ENCODE measurements at regions not wholly inside any gene's neighbourhood (a gene's known extent, or its start where the extent isn't known, plus 50 kb on each side); places are given as distances from the start of the nearest gene placed in this dataset.
A peak's percentile ranks its signal among the peaks of the same experiment; 100 is the strongest.
"Not testable (repeated sequence)": the region's sequence is repeated elsewhere in the genome, so short reads cannot be mapped to it uniquely, and the experiment has no call there.

DNA sequence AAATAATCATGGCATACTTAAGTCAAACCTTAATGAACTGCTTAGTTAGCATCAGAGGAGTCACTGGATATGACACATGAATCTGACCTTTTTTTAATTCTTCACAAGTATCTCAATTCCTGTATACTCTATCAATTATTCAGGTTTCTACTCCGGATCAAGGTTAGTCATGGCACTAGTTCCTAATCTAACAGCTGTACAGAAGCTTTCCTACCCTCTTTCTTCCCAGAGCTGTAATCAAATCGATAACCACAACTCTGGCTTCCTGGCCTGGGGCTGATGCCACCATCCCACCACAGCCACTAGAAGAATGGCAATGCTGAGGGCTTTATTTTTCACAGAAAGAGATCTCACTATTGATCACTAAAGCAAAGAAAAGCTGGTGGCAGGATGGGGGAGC lies 718.5 kb downstream of the SMARCA1 start:
- H3K9me3 ChIP-seq (ENCODE audit: control insufficient read depth, insufficient read depth, low read length), result no peaks in the 10 kb centered on the region
- H3K27me3 ChIP-seq (ENCODE audit: control insufficient read depth, insufficient read depth, low read length), result no peaks in the 10 kb centered on the region
- no peak overlapping the region for H3K27ac ChIP-seq (ENCODE audit: low read depth, low read length)
- H3K4me1 ChIP-seq (ENCODE audit: control insufficient read depth, insufficient read depth, low read length), result no peaks in the 10 kb centered on the region
- no peaks in the 10 kb centered on the region for H3K36me3 ChIP-seq (ENCODE audit: control insufficient read depth, insufficient read depth, low read length)
- no peak for DNase-seq (ENCODE audit: low read depth in 4 of 6, low spot score in 6 of 6)
- no peak overlapping the region for H3K4me3 ChIP-seq (ENCODE audit: low read depth, low read length)
- 64% methylated on average over 1 of the region's 2 CpGs for WGBS (ENCODE audit: insufficient coverage)

GRCh38 chrX:128800138-128800537 lies 723.2 kb downstream of the SMARCA1 start:
- H3K27me3 ChIP-seq (ENCODE audit: control insufficient read depth, insufficient read depth, low read length), result no peaks in the 10 kb centered on the region
- H3K36me3 ChIP-seq (ENCODE audit: control insufficient read depth, insufficient read depth, low read length), result no peaks in the 10 kb centered on the region
- no CpG with 5 or more reads among the region's 2 CpGs for WGBS (ENCODE audit: insufficient coverage)
- H3K4me3 ChIP-seq (ENCODE audit: low read depth, low read length), result no peak overlapping the region
- no peak overlapping the region for H3K27ac ChIP-seq (ENCODE audit: low read depth, low read length)
- no peaks in the 10 kb centered on the region for H3K4me1 ChIP-seq (ENCODE audit: control insufficient read depth, insufficient read depth, low read length)
- DNase-seq (ENCODE audit: low read depth in 4 of 6, low spot score in 6 of 6), result no peak
- H3K9me3 ChIP-seq (ENCODE audit: control insufficient read depth, insufficient read depth, low read length), result no peaks in the 10 kb centered on the region

DNA sequence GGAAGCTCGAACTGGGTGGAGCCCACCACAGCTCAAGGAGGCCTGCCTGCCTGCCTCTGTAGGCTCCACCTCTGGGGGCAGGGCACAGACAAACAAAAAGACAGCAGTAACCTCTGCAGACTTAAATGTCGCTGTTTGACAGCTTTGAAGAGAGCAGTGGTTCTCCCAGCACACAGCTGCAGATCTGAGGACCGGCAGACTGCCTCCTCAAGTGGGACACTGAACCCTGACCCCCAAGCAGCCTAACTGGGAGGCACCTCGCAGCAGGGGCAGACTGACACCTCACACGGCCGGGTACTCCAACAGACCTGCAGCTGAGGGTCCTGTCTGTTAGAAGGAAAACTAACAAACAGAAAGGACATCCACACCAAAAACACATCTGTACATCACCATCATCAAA lies 730.9 kb upstream of the ACTRT1 start:
- not testable (repeated sequence) for DNase-seq (ENCODE audit: low read depth in 4 of 6, low spot score in 6 of 6); H3K4me1 ChIP-seq (ENCODE audit: control insufficient read depth, insufficient read depth, low read length); H3K27ac ChIP-seq (ENCODE audit: low read depth, low read length); H3K27me3 ChIP-seq (ENCODE audit: control insufficient read depth, insufficient read depth, low read length); H3K4me3 ChIP-seq (ENCODE audit: low read depth, low read length); H3K9me3 ChIP-seq (ENCODE audit: control insufficient read depth, insufficient read depth, low read length); H3K36me3 ChIP-seq (ENCODE audit: control insufficient read depth, insufficient read depth, low read length)
- 32% methylated on average over 2 of the region's 6 CpGs for WGBS (ENCODE audit: insufficient coverage)

DNA sequence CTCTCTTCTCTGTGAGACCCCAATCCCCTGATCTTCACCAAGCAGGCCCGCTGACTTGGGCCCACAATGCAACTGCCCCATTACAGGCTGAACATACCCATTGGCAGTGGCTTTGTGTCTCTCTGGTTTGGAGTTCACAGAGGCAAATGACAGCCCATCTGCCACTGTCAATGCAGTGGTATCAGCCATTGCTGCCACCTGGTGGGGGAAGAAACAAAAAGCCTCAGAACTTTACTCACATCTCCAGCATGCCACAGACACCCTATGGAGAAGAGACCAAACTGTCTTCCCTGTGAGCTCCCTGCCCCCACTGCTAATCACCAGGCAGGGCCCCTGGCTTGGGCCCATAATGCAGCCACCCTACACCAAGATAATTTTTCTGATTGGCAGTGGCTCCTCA lies 729.3 kb upstream of the ACTRT1 start:
- no peak overlapping the region for H3K27ac ChIP-seq (ENCODE audit: low read depth, low read length)
- no peaks in the 10 kb centered on the region for H3K36me3 ChIP-seq (ENCODE audit: control insufficient read depth, insufficient read depth, low read length)
- H3K4me1 ChIP-seq (ENCODE audit: control insufficient read depth, insufficient read depth, low read length), result no peaks in the 10 kb centered on the region
- DNase-seq (ENCODE audit: low read depth in 4 of 6, low spot score in 6 of 6), result peak in 1 of 6 donors; percentile 27
- 60% methylated on average over 1 of the region's 1 CpG for whole genome bisulfite sequencing (ENCODE audit: insufficient coverage)
- H3K9me3 ChIP-seq (ENCODE audit: control insufficient read depth, insufficient read depth, low read length), result no peaks in the 10 kb centered on the region
- H3K27me3 ChIP-seq (ENCODE audit: control insufficient read depth, insufficient read depth, low read length), result no peaks in the 10 kb centered on the region
- no peak overlapping the region for H3K4me3 ChIP-seq (ENCODE audit: low read depth, low read length)

DNA sequence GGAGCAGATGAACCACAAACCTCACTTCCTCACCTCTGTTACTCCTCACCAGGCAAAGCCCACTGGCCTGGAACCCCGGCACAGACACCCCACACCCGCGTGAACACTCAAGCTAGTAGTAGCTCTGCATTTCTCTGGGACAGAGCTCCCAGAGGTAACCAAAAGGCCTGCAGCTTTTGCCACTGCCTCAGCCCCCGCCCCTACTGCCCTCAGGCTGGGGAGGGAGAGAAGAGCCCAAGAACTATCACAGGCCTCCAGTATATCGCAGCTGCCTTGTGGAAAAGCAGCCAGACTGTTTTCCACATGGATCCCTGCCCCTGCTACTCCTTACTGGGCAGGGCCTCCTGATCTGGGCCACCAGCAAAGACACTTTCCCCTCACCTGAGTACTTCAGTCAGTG lies 728.7 kb upstream of the ACTRT1 start:
- Histone ChIP-seq H3K9me3 (ENCODE audit: control insufficient read depth, insufficient read depth, low read length) (no peaks in the 10 kb centered on the region), H3K27ac (ENCODE audit: low read depth, low read length) (no peak overlapping the region), H3K27me3 (ENCODE audit: control insufficient read depth, insufficient read depth, low read length) (no peaks in the 10 kb centered on the region), H3K36me3 (ENCODE audit: control insufficient read depth, insufficient read depth, low read length) (no peaks in the 10 kb centered on the region), H3K4me1 (ENCODE audit: control insufficient read depth, insufficient read depth, low read length) (no peaks in the 10 kb centered on the region), H3K4me3 (ENCODE audit: low read depth, low read length) (no peak overlapping the region)
- no peak for DNase-seq (ENCODE audit: low read depth in 4 of 6, low spot score in 6 of 6)
- 70% methylated on average over 2 of the region's 5 CpGs for WGBS (ENCODE audit: insufficient coverage)

DNA sequence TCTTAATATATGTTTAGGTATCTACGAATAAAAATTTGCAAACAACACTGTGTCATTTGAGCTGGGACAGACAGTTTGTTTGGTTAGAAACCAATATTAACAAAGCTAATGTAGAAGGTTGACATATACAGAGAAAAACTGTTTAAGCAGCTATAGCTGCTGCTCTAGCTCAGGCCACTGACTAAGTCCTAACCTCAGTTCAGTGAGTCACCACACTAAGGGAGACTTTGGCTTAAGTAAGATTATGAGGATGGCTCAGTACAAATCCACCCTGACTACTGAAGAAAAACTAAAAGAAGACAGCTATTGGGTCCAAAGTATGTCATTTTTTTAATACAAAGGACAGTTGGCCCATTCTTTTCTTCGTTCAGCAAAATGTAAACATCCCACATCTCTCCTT lies 717.3 kb upstream of the ACTRT1 start:
- DNase-seq (ENCODE audit: low read depth in 4 of 6, low spot score in 6 of 6), result no peak

GRCh38 chrX:128759745-128760144 lies 707.5 kb upstream of the ACTRT1 start:
- H3K4me1 ChIP-seq (ENCODE audit: control insufficient read depth, insufficient read depth, low read length), result no peaks in the 10 kb centered on the region
- 100% methylated on average over 1 of the region's 3 CpGs for WGBS (ENCODE audit: insufficient coverage)

More for the DNA sequence above, 717.3 kb upstream of the ACTRT1 start:
- no peaks in the 10 kb centered on the region for H3K27me3 ChIP-seq (ENCODE audit: control insufficient read depth, insufficient read depth, low read length)
- WGBS (ENCODE audit: insufficient coverage), result no CpG with 5 or more reads among the region's 2 CpGs
- H3K36me3 ChIP-seq (ENCODE audit: control insufficient read depth, insufficient read depth, low read length), result no peaks in the 10 kb centered on the region
- no peaks in the 10 kb centered on the region for H3K4me1 ChIP-seq (ENCODE audit: control insufficient read depth, insufficient read depth, low read length)
- H3K4me3 ChIP-seq (ENCODE audit: low read depth, low read length), result no peak overlapping the region
- H3K9me3 ChIP-seq (ENCODE audit: control insufficient read depth, insufficient read depth, low read length), result no peaks in the 10 kb centered on the region
- H3K27ac ChIP-seq (ENCODE audit: low read depth, low read length), result no peak overlapping the region

GRCh38 chrX:128759177-128759576 lies 707.0 kb upstream of the ACTRT1 start:
- no peak overlapping the region for H3K27ac ChIP-seq (ENCODE audit: low read depth, low read length)
- H3K4me1 ChIP-seq (ENCODE audit: control insufficient read depth, insufficient read depth, low read length), result no peaks in the 10 kb centered on the region
- H3K4me3 ChIP-seq (ENCODE audit: low read depth, low read length), result no peak overlapping the region
- H3K9me3 ChIP-seq (ENCODE audit: control insufficient read depth, insufficient read depth, low read length), result no peaks in the 10 kb centered on the region
- no CpG with 5 or more reads among the region's 1 CpG for WGBS (ENCODE audit: insufficient coverage)
- H3K36me3 ChIP-seq (ENCODE audit: control insufficient read depth, insufficient read depth, low read length), result no peaks in the 10 kb centered on the region
- H3K27me3 ChIP-seq (ENCODE audit: control insufficient read depth, insufficient read depth, low read length), result no peaks in the 10 kb centered on the region
- no peak for DNase-seq (ENCODE audit: low read depth in 4 of 6, low spot score in 6 of 6)

More at GRCh38 chrX:128759745-128760144, 707.5 kb upstream of the ACTRT1 start:
- DNase-seq (ENCODE audit: low read depth in 4 of 6, low spot score in 6 of 6), result no peak
- Histone ChIP-seq H3K9me3 (ENCODE audit: control insufficient read depth, insufficient read depth, low read length) (no peaks in the 10 kb centered on the region), H3K4me3 (ENCODE audit: low read depth, low read length) (no peak overlapping the region), H3K36me3 (ENCODE audit: control insufficient read depth, insufficient read depth, low read length) (no peaks in the 10 kb centered on the region), H3K27me3 (ENCODE audit: control insufficient read depth, insufficient read depth, low read length) (no peaks in the 10 kb centered on the region), H3K27ac (ENCODE audit: low read depth, low read length) (no peak overlapping the region)

DNA sequence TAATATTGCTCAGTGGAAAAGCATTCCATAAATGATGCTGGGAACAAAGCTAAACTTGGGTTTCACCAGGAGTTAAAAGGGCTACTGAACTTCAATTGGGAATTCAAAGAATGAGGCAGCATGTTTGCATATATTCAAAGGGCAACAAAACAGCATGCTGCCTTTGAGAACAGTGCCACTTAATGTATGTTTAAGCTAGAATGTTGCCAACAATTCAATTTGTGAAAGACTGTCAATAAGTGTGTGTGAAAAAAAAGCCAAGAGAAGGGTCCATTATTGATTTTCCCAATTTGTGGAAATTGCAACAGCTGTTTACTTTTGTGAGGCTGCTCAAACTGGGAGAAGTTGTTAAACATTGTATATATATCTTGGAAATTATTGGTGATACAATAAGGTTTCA lies 701.9 kb upstream of the ACTRT1 start:
- H3K4me3 ChIP-seq (ENCODE audit: low read depth, low read length), result no peak overlapping the region
- H3K27ac ChIP-seq (ENCODE audit: low read depth, low read length), result no peak overlapping the region
- DNase-seq (ENCODE audit: low read depth in 4 of 6, low spot score in 6 of 6), result no peak
- H3K9me3 ChIP-seq (ENCODE audit: control insufficient read depth, insufficient read depth, low read length), result no peaks in the 10 kb centered on the region
- H3K4me1 ChIP-seq (ENCODE audit: control insufficient read depth, insufficient read depth, low read length), result no peaks in the 10 kb centered on the region
- no peaks in the 10 kb centered on the region for H3K27me3 ChIP-seq (ENCODE audit: control insufficient read depth, insufficient read depth, low read length)
- H3K36me3 ChIP-seq (ENCODE audit: control insufficient read depth, insufficient read depth, low read length), result no peaks in the 10 kb centered on the region

GRCh38 chrX:128739539-128739938 lies 687.3 kb upstream of the ACTRT1 start:
- no peaks in the 10 kb centered on the region for H3K36me3 ChIP-seq (ENCODE audit: control insufficient read depth, insufficient read depth, low read length)
- no peak overlapping the region for H3K27ac ChIP-seq (ENCODE audit: low read depth, low read length)
- no peak overlapping the region for H3K4me3 ChIP-seq (ENCODE audit: low read depth, low read length)
- no peak for DNase-seq (ENCODE audit: low read depth in 4 of 6, low spot score in 6 of 6)
- no peaks in the 10 kb centered on the region for H3K9me3 ChIP-seq (ENCODE audit: control insufficient read depth, insufficient read depth, low read length)
- no peaks in the 10 kb centered on the region for H3K27me3 ChIP-seq (ENCODE audit: control insufficient read depth, insufficient read depth, low read length)
- 40% methylated on average over 1 of the region's 1 CpG for WGBS (ENCODE audit: insufficient coverage)
- H3K4me1 ChIP-seq (ENCODE audit: control insufficient read depth, insufficient read depth, low read length), result no peaks in the 10 kb centered on the region
